GM21825 (cell line): ENCODE measurements at regions not wholly inside any gene's neighbourhood (a gene's known extent, or its start where the extent isn't known, plus 50 kb on each side); places are given as distances from the start of the nearest gene placed in this dataset.
"Not testable (repeated sequence)": the region's sequence is repeated elsewhere in the genome, so short reads cannot be mapped to it uniquely, and the experiment has no call there.

ENCODE experiments used
- ATAC-seq: cut with Tn5 transposase; IDR thresholded peaks from one replicate; pipeline ENCODE4 v1.9.1; 2021; ENCODE audit warnings: mild to moderate bottlenecking, moderate library complexity; ENCODE audit not compliant: unreplicated experiment

- no peak for ATAC-seq
These were observed 1720.6 kb upstream of the WWC1 start for GRCh38 chr5:166570865-166571264.

- ATAC-seq: no peak
These were observed 1719.8 kb upstream of the WWC1 start for GRCh38 chr5:166571668-166572067.

GRCh38 chr5:166576323-166576722 is 1715.1 kb upstream of the WWC1 start:
- ATAC-seq: no peak

- ATAC-seq: no peak
These were observed 1709.6 kb upstream of the WWC1 start for GRCh38 chr5:166581826-166582225.

GRCh38 chr5:166582416-166582815 is 1709.0 kb upstream of the WWC1 start:
- ATAC-seq: no peak

- ATAC-seq: no peak
These were observed 1696.9 kb upstream of the WWC1 start for GRCh38 chr5:166594567-166594966.

- ATAC-seq: no peak
These were observed 1696.0 kb upstream of the WWC1 start for GRCh38 chr5:166595274-166595951.

- ATAC-seq: no peak
These were observed 1695.4 kb upstream of the WWC1 start for GRCh38 chr5:166596043-166596442.

GRCh38 chr5:166602271-166602670 is 1689.2 kb upstream of the WWC1 start:
- no peak for ATAC-seq

- no peak for ATAC-seq
These were observed 1673.9 kb upstream of the WWC1 start for GRCh38 chr5:166617507-166617906.

- no peak for ATAC-seq
These were observed 1672.9 kb upstream of the WWC1 start for GRCh38 chr5:166618526-166618925.

- no peak for ATAC-seq
These were observed 1666.9 kb upstream of the WWC1 start for GRCh38 chr5:166624573-166624972.

GRCh38 chr5:166625210-166625865 is 1666.1 kb upstream of the WWC1 start:
- ATAC-seq: no peak

- no peak for ATAC-seq
These were observed 1654.2 kb upstream of the WWC1 start for GRCh38 chr5:166637295-166637694.

- no peak for ATAC-seq
These were observed 1652.3 kb upstream of the WWC1 start for GRCh38 chr5:166639151-166639550.

- not testable (repeated sequence) for ATAC-seq
These were observed 1651.3 kb upstream of the WWC1 start for GRCh38 chr5:166640136-166640535.

- no peak for ATAC-seq
These were observed 1642.7 kb upstream of the WWC1 start for GRCh38 chr5:166648736-166649135.

GRCh38 chr5:166649676-166650075 is 1641.8 kb upstream of the WWC1 start:
- ATAC-seq: no peak

GRCh38 chr5:166651234-166651633 is 1640.2 kb upstream of the WWC1 start:
- no peak for ATAC-seq

- no peak for ATAC-seq
These were observed 1619.6 kb upstream of the WWC1 start for GRCh38 chr5:166671811-166672210.

GRCh38 chr5:166672431-166672830 is 1619.0 kb upstream of the WWC1 start:
- ATAC-seq: no peak

- ATAC-seq: no peak
These were observed 1613.6 kb upstream of the WWC1 start for GRCh38 chr5:166677891-166678290.

- ATAC-seq: no peak
These were observed 1612.1 kb upstream of the WWC1 start for GRCh38 chr5:166679331-166679730.
